HG03520 (cell line): ENCODE measurements at regions not wholly inside any gene's neighbourhood (a gene's known extent, or its start where the extent isn't known, plus 50 kb on each side); places are given as distances from the start of the nearest gene placed in this dataset.

ENCODE experiments used
- ATAC-seq: cut with Tn5 transposase; IDR thresholded peaks from one replicate; pipeline ENCODE4 v1.9.1; 2021; ENCODE audit warnings: mild to moderate bottlenecking, moderate library complexity; ENCODE audit not compliant: unreplicated experiment

GRCh38 chr12:91928501-91928900 is 217.1 kb downstream of the BTG1 start:
- no peak for ATAC-seq

- no peak for ATAC-seq
Measured at GRCh38 chr12:91926848-91927247, 218.8 kb downstream of the BTG1 start.

GRCh38 chr12:91924827-91925226 is 220.8 kb downstream of the BTG1 start:
- ATAC-seq, result no peak

- ATAC-seq, result no peak
Measured at GRCh38 chr12:91923864-91924263, 221.8 kb downstream of the BTG1 start.

GRCh38 chr12:91922674-91923073 is 223.0 kb downstream of the BTG1 start:
- ATAC-seq, result no peak

GRCh38 chr12:91922139-91922538 is 223.5 kb downstream of the BTG1 start:
- ATAC-seq, result no peak

- no peak for ATAC-seq
Measured at GRCh38 chr12:91921555-91921954, 224.1 kb downstream of the BTG1 start.

- ATAC-seq, result no peak
Measured at GRCh38 chr12:91920741-91921140, 224.9 kb downstream of the BTG1 start.

GRCh38 chr12:91920276-91920675 is 225.4 kb downstream of the BTG1 start:
- ATAC-seq, result no peak

- no peak for ATAC-seq
Measured at GRCh38 chr12:91918431-91918830, 227.2 kb downstream of the BTG1 start.

GRCh38 chr12:91914701-91915100 is 230.9 kb downstream of the BTG1 start:
- no peak for ATAC-seq

- no peak for ATAC-seq
Measured at GRCh38 chr12:91913651-91914050, 232.0 kb downstream of the BTG1 start.

- no peak for ATAC-seq
Measured at GRCh38 chr12:91913124-91913523, 232.5 kb downstream of the BTG1 start.

- ATAC-seq, result no peak
Measured at GRCh38 chr12:91912178-91912577, 233.5 kb downstream of the BTG1 start.

GRCh38 chr12:91910871-91911388 is 234.7 kb downstream of the BTG1 start:
- ATAC-seq, result no peak

- no peak for ATAC-seq
Measured at GRCh38 chr12:91902860-91903683, 242.6 kb downstream of the BTG1 start.

GRCh38 chr12:91901381-91902074 is 244.1 kb downstream of the BTG1 start:
- ATAC-seq, result no peak

- no peak for ATAC-seq
Measured at GRCh38 chr12:91900971-91901370, 244.7 kb downstream of the BTG1 start.

GRCh38 chr12:91899056-91899455 is 246.6 kb downstream of the BTG1 start:
- no peak for ATAC-seq

- ATAC-seq, result no peak
Measured at GRCh38 chr12:91897025-91897515, 248.6 kb downstream of the BTG1 start.

GRCh38 chr12:91896286-91897024 is 249.2 kb downstream of the BTG1 start:
- ATAC-seq, result no peak
